Skeletal muscle cell (primary cell): ENCODE measurements at regions not wholly inside any gene's neighbourhood (a gene's known extent, or its start where the extent isn't known, plus 50 kb on each side); places are given as distances from the start of the nearest gene placed in this dataset.

Experiments
- DNase-seq: peaks from one replicate; pipeline ENCODE4 v3.0.0-alpha.2; 2010; ENCODE audit warnings: low read depth
- H3K4me3 ChIP-seq: 2 replicates; pipeline ENCODE4 v1.5.1; 2011; ENCODE audit warnings: low read depth, mild to moderate bottlenecking, control low read depth, low read length, moderate library complexity

DNA sequence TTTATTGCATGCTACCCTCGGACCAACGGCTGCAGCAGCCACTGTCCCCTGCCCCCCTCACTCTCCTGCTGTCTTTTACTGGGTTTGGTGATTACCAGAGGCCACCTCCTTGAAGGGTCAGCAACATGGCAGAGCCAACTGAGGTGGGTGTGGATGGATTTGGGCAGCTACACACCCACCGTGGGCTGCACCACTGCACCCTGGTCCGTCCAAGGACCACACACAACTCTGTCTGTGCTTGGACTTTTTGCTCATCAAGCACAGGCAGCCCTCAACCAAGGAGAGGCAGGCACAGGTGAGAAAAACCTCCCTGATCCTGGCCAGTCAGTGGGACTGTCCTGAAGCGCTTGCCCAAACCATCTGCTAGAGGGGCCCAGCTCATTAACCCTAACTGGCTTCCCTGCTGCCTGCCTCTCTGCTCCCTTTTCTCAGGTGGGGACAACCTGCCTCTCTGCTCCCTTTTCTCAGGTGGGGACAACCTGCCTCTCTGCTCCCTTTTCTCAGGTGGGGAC is 239.5 kb upstream of the PITRM1 start:
- no peak for DNase-seq
- H3K4me3 ChIP-seq, result no peak overlapping the region

- DNase-seq, result no peak
- H3K4me3 ChIP-seq, result no peak overlapping the region
Measured at GRCh38 chr10:3411044-3411443, 238.5 kb upstream of the PITRM1 start.

DNA sequence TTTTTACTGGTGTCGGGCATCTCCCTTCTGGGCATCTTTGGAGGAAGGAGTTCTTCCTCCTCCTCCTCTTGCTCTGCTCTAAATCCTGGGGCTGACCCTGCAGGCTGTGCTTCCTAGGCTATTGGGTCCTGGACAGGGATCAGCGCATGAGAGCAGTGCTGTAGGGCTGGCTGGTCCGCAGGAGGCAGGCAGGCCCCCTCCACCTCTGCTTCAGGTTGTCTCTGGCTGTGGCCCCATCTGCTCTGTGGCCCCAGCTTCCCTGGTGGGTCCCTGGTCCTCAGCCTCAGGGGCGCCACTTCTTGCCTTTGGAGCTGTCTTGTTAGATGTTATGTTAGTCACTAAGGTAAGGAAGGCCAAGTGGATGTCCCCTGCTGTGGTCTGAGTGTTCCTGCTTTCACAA is 237.3 kb upstream of the PITRM1 start:
- H3K4me3 ChIP-seq, result no peak overlapping the region

DNA sequence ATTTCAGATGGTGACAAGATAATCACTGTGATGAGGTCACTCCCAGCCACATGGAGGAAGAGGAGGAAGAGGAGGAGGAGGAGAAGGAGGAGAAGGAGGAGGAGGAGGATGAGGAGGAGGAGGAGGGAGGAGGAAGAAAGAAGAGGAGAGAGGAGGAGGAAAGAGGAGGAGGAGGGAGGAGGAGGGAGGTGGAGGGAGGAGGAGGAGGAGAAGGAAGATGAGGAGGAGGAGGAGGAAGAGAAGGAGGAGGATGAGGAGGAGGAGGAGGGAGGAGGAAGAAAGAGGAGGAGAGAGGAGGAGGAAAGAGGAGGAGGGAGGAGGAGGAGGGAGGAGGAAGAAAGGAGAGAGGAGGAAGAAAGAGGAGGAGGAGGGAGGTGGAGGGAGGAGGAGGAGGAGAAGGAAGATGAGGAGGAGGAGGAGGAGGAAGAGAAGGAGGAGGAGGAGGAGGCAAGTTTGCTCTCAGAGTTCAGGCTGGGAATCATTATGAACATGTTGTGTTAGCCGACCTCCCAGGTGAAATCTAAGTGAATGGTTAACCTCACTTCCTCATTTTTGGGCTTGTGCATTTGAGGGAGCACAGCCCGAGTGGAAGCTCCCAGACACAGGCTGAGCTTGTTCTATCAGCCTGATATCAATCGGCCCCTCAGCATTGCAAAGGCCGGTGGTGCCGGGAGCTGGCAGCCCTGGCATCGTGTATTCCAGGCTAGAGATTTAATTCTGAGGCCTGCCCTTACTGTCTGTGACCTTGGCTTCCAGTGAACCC is 236.2 kb upstream of the PITRM1 start:
- DNase-seq, result no peak
- H3K4me3 ChIP-seq, result no peak overlapping the region

More for the DNA sequence above, 237.3 kb upstream of the PITRM1 start:
- no peak for DNase-seq

DNA sequence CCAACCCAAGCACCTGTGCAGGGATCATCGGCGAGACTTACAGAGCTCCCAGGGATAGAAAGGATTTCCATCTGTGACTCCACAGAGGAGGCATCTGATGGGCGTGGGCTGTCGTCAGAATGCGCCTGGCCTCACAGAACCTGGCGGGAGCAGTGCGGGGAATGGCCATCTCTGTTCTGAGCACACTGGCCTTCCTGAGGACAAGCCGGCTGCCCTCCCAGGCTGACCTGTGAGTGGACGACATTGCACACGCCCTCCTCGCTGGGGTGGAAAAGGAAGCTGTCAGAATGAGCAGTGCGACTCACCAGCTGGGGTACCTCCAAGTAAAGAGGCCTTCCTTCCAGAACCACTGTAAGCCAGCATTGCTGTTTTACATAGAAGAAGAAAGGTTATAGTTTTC is 234.6 kb upstream of the PITRM1 start:
- H3K4me3 ChIP-seq, result no peak overlapping the region
- no peak for DNase-seq

- no peak for DNase-seq
- H3K4me3 ChIP-seq, result no peak overlapping the region
Measured at GRCh38 chr10:3406556-3406955, 234.0 kb upstream of the PITRM1 start.

- H3K4me3 ChIP-seq, result no peak overlapping the region
- DNase-seq, result no peak
Measured at GRCh38 chr10:3404381-3404780, 231.8 kb upstream of the PITRM1 start.

DNA sequence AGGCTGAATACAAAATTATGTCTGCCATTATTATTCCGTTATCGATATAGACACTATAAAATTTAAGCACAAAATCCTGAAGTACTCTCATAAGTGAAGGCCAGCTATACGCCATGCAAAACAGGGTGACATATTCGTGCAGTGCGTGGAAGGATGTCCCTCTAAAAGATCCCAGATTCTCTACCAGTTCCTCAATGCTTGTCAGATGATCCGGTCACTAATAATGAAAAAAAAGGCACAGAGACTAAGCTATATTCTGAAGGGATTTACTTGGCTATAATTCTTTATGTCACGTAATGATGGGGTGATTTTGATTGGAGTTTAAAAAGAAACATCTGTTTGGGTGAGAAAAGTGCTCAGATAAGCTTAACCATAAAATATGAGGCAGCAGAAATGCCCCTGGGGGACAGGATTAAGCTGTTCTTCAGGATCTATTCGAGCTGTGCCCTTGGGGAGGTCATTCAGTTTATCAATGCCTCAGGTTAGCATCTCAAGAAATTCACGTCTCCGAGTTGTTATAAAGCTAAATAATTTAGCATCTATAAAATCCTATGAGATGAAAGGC is 229.7 kb upstream of the PITRM1 start:
- no peak for DNase-seq

DNA sequence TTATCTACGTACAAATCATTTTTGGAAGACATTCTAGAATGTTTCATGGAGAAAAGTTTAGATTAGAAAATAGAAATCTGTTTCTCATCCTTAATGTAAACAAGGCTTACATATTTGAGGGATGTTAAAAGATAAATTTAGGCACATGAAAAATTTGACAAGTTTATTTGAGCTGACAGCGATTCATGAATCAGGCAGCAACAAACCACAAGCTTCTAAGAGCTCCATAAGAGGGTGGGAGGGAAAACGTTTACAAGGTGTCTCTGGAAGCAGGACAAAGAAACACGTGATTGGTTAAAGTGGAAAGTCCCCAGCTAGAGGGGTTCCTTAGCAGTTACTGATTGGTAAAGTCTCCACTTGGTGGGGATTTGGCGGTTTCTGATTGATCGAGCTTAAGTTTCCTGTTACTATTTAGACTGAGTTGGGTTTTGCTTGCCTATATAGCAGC is 228.9 kb upstream of the PITRM1 start:
- no peak overlapping the region for H3K4me3 ChIP-seq
- DNase-seq, result no peak

More for the DNA sequence above, 229.7 kb upstream of the PITRM1 start:
- H3K4me3 ChIP-seq, result no peak overlapping the region

DNA sequence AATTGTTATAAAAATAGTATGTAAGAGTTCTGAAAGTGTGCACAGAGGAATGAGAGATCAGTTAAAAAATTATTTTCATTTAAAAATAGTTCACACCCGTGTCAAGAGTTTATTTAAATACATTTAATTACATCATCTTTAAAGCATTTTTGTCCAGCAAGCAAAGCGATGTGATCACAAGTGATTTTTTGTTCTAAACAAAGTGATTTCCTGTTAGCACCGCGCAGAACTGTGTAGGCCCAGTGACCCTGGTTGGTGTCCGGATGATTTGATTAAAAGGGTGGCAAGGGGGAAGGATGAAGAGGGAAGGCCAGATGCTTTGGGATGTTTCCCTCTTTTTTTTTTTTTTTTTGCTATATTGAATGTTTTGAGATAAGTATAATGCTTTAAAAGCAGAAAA is 227.8 kb upstream of the PITRM1 start:
- DNase-seq, result no peak
- H3K4me3 ChIP-seq, result no peak overlapping the region

- H3K4me3 ChIP-seq, result no peak overlapping the region
- DNase-seq, result no peak
Measured at GRCh38 chr10:3399756-3400155, 227.2 kb upstream of the PITRM1 start.

GRCh38 chr10:3398825-3399646 is 226.5 kb upstream of the PITRM1 start:
- DNase-seq, result no peak
- no peak overlapping the region for H3K4me3 ChIP-seq

DNA sequence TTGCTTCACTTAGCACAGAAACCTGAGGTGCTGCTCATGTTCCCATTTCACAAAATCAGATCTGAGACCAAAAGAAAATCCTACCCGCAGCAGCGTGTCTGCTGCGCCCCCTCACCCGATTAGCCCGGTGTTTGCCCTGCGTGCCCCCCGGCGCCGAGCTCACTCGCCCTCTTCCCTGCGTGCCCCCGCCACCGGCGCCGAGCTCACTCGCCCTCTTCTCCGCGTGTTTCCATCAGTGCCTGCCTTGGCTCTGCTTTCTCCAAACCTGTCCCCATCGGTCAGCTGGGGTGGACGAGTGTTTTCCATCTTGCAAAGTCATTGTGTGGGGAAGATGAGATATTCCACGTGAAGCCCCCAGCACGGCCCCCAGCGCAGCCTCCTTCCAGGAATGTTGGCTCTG is 225.3 kb upstream of the PITRM1 start:
- H3K4me3 ChIP-seq, result no peak overlapping the region
- no peak for DNase-seq

DNA sequence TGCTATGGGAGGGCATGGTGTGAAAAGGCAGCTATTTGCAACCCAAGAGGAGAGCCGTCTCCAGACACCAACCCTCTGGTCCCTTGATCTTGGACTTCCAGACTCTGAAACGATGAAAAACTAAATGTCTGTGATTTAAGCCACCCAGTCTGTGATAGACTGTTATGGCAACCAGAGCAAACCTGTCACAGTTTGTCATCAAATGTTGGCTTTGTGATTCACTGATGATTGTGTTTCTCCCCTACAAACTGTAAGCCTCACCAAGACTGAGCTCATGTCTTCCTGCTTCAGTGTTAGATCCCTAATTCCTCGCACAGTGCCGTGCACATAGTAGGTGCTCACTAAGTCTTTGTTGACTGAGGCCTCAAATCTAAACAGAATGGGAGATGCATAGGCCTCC is 224.6 kb upstream of the PITRM1 start:
- no peak for DNase-seq
- H3K4me3 ChIP-seq, result no peak overlapping the region

DNA sequence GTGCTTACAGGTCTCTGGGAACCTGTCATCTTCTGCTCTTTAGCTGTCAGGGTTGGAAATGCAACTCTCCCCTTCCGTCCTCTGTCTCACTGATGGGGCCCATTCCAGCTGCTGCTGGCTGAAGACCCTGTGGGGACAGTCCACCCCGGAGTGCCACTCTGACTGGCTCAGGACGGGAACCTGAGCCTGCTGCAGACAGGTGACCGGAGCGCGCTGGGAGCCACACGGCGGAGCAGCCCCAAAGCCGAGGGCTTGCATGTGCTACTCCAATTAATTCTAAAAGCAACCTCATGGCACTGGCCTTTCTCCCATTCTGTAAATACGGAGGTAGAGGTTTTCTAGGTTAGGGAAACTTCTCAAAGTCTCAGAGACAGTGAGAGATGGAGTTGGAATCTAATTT is 223.5 kb upstream of the PITRM1 start:
- H3K4me3 ChIP-seq, result no peak overlapping the region
- no peak for DNase-seq

DNA sequence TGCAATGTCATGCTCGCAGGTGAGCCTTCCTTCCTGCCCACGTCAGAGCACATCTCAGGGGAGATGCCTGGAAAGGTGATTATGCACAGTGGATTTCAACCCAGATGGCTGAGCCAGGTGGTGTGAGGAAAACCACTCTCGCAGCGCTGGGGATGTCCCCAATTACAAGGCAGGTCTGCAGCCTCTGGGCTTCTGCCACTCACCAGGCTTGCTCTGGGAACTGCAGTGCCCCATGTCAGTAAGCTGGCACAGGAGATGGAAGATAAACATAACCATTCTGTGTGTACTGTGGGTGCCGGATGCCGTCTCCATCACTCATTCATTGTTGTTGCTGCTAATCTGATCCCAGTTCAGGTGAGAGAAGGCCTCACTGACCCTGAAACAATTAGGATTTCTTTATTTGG is 222.9 kb upstream of the PITRM1 start:
- H3K4me3 ChIP-seq, result no peak overlapping the region
- no peak for DNase-seq

DNA sequence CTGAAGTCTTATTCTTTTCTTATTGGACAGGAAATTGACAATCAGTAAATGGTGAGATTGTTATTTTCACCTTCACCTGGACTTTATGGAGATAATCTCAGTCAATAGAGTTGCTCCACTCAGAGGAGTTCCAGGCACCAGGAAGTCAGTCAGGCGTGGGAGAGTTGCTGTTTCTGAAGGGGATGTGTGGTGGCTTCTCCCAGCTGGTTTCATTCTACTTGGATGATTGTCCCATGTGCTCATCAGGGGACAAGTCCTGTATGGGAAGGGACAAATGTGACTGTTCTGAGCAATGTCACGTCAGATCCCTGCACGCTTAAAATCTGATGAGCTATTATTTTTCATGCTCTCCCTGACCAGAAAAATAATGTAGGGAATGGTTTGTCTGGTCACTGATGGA is 222.5 kb upstream of the PITRM1 start:
- H3K4me3 ChIP-seq, result no peak overlapping the region
- DNase-seq, result no peak

GRCh38 chr10:3393958-3394357 is 221.4 kb upstream of the PITRM1 start:
- no peak for DNase-seq
- H3K4me3 ChIP-seq, result no peak overlapping the region

DNA sequence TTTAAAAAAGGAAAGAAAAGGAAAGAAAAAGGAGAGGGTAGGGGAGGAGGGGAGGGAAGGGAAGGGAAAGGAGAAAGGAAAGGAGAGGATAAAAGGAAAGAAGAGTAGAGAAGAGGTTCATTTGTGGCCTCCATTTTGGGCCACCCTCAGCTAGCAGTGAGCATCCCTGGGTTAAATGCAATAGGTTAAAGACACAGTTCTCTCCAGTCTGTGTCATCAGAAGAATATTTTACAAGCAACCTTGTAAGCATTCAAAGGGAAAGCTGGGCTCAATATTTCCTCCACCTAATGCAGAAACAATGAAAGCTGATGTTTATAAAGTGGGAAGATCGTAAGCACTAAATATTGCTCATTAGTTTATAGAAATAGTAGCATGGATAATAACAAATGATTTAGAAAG is 219.1 kb upstream of the PITRM1 start:
- no peak for DNase-seq
- H3K4me3 ChIP-seq, result no peak overlapping the region

GRCh38 chr10:3389130-3389529 is 216.5 kb upstream of the PITRM1 start:
- H3K4me3 ChIP-seq, result no peak overlapping the region
- no peak for DNase-seq
